GM12878 (cell line): ENCODE measurements at regions not wholly inside any gene's neighbourhood (a gene's known extent, or its start where the extent isn't known, plus 50 kb on each side); places are given as distances from the start of the nearest gene placed in this dataset.

ENCODE experiments used
- ASH2L ChIP-seq: fragments of 300-600, 200-600 bp; sonication (generic); IDR thresholded peaks from 2 replicates; pipeline ENCODE4 v1.6.1; 2017; ENCODE audit warnings: low read depth, mild to moderate bottlenecking, borderline replicate concordance
- BCLAF1 ChIP-seq: fragments of 450-650 bp; IDR thresholded peaks from 2 replicates; pipeline ENCODE4 v1.6.1; 2017; ENCODE audit warnings: antibody characterized with exemption, mild to moderate bottlenecking, moderate library complexity
- CEBPB ChIP-seq, 2 experiments: fragments of 150-350 bp in 1 of 2; IDR thresholded peaks; 2 replicates each; pipeline ENCODE4 v1.6.1; 2012 to 2014; ENCODE audit warnings: low read depth in 2 of 2, low read length in 2 of 2, borderline replicate concordance in 1 of 2, inconsistent platforms in 1 of 2
- CHD4 ChIP-seq: fragments of 200-600 bp; sonication (generic); IDR thresholded peaks from 2 replicates; pipeline ENCODE4 v1.6.1; 2016; ENCODE audit warnings: mild to moderate bottlenecking
- CTCF ChIP-seq, 3 experiments: IDR thresholded peaks in 2 of 3; conservative IDR thresholded peaks in 1 of 3; 2 replicates each; pipeline ENCODE4 v1.5.1; 2011; ENCODE audit warnings: low read depth in 3 of 3, low read length in 3 of 3, mild to moderate bottlenecking in 3 of 3, control low read depth in 2 of 3, moderate library complexity in 2 of 3, inconsistent platforms in 1 of 3, mixed read lengths in 1 of 3; ENCODE audit not compliant: control insufficient read depth in 2 of 3, insufficient read depth in 1 of 3; ENCODE audit errors: extremely low read depth in 1 of 3
- EZH2 ChIP-seq: IDR thresholded peaks from 2 replicates; pipeline ENCODE4 v1.6.1; 2012; ENCODE audit warnings: low read depth, mild to moderate bottlenecking, control low read depth, inconsistent platforms, low read length, borderline replicate concordance; ENCODE audit not compliant: control insufficient read depth
- FOS ChIP-seq: IDR thresholded peaks from 3 replicates; pipeline ENCODE4 v1.6.1; 2011; ENCODE audit warnings: borderline replicate concordance; ENCODE audit not compliant: insufficient read length; ENCODE audit errors: extremely low read depth
- NR2C1 ChIP-seq: fragments of 450-650 bp; IDR thresholded peaks from 2 replicates; pipeline ENCODE4 v1.6.1; 2017; ENCODE audit warnings: antibody characterized with exemption, mild to moderate bottlenecking, moderate library complexity
- POLR2A ChIP-seq: IDR thresholded peaks from 2 replicates; pipeline ENCODE4 v1.6.1; 2011; ENCODE audit warnings: low read depth, mild to moderate bottlenecking, low read length
- TF ChIP-seq, protein P1 (sequence below): fragments of 450-650 bp; IDR thresholded peaks from 2 replicates; pipeline ENCODE4 v1.6.1; 2016; ENCODE audit warnings: mild to moderate bottlenecking

- TF ChIP-seq CEBPB (IDR thresholded peaks at IDR 0.05; ENCODE audit: borderline replicate concordance in 1 of 2, low read depth in 2 of 2, low read length in 2 of 2): no peak
- no peak for TF ChIP-seq CTCF (IDR thresholded peaks at IDR 0.05 in 2 of 3, conservative IDR thresholded peaks at IDR 0.05 in 1 of 3; ENCODE audit: control insufficient read depth in 2 of 3, extremely low read depth in 1 of 3, insufficient read depth in 1 of 3, low read depth in 3 of 3, low read length in 3 of 3)
- TF ChIP-seq, protein P1, sequence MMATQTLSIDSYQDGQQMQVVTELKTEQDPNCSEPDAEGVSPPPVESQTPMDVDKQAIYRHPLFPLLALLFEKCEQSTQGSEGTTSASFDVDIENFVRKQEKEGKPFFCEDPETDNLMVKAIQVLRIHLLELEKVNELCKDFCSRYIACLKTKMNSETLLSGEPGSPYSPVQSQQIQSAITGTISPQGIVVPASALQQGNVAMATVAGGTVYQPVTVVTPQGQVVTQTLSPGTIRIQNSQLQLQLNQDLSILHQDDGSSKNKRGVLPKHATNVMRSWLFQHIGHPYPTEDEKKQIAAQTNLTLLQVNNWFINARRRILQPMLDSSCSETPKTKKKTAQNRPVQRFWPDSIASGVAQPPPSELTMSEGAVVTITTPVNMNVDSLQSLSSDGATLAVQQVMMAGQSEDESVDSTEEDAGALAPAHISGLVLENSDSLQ: no peak
- no peak for TF ChIP-seq FOS
- no peak for TF ChIP-seq EZH2
- TF ChIP-seq NR2C1: no peak
- TF ChIP-seq ASH2L: no peak
- TF ChIP-seq CHD4: no peak
- TF ChIP-seq BCLAF1: no peak
- no peak for TF ChIP-seq POLR2A
Measured at GRCh38 chr18:33804258-33804657, 226.2 kb downstream of the ASXL3 start.
